IPS DF 6.9 (cell line): ENCODE measurements at regions not wholly inside any gene's neighbourhood (a gene's known extent, or its start where the extent isn't known, plus 50 kb on each side); places are given as distances from the start of the nearest gene placed in this dataset.
A peak's percentile ranks its signal among the peaks of the same experiment; 100 is the strongest.

Experiments
- DNase-seq: peaks from one replicate; pipeline ENCODE4 v3.0.0-alpha.2; 2013; ENCODE audit warnings: low read depth, low spot score
- H3K27ac ChIP-seq: one replicate; pipeline ENCODE4 v1.5.1; 2013; ENCODE audit warnings: low read length, control low read depth
- H3K27me3 ChIP-seq: 2 replicates; pipeline ENCODE4 v1.6.1; 2013; ENCODE audit warnings: mild to moderate bottlenecking, low read length; ENCODE audit not compliant: control insufficient read depth, insufficient read depth
- H3K36me3 ChIP-seq: 2 replicates; pipeline ENCODE4 v1.6.1; 2013; ENCODE audit warnings: low read length; ENCODE audit not compliant: control insufficient read depth, insufficient read depth
- H3K4me1 ChIP-seq: 2 replicates; pipeline ENCODE4 v1.6.1; 2013; ENCODE audit warnings: low read length; ENCODE audit not compliant: control insufficient read depth, insufficient read depth
- H3K4me3 ChIP-seq: 2 replicates; pipeline ENCODE4 v1.5.1; 2013; ENCODE audit warnings: mild to moderate bottlenecking, low read length
- H3K9me3 ChIP-seq: 2 replicates; pipeline ENCODE4 v1.6.1; 2013; ENCODE audit warnings: low read length, inconsistent platforms; ENCODE audit not compliant: control insufficient read depth, insufficient read depth
- WGBS: extraction: QIAGEN DNeasy Blood & Tissue Kit; methylation state at CpG from one replicate; pipeline ENCODE4 v1.1.7; 2013; ENCODE audit warnings: mixed read lengths, missing lambda C conversion rate; ENCODE audit not compliant: insufficient read length, insufficient coverage; 5-methylcytosine and 5-hydroxymethylcytosine counted together

DNA sequence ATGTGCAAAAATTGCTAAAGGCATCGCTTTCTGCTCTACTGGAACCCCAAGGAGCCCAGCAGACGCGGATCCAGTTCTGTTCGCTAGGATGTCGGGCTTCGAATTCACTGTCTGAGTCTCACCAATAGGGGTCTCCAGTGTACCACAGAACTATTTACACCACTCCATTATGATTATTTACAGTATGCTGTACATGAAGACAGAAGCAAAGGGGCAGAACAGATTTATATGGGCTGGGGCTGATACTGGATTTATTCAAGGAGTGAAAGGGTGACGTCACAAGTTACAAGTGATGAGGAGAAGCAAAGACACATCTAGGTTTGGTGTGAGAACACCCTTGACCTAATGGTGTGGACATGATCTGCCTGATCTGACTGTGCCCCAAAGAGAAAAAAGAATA lies 185.3 kb upstream of the ATP5MC3 start:
- Histone ChIP-seq H3K9me3 (no peaks in the 10 kb centered on the region), H3K4me3 (no peak overlapping the region), H3K36me3 (no peaks in the 10 kb centered on the region), H3K27me3 (no peaks in the 10 kb centered on the region), H3K27ac (no peak overlapping the region), H3K4me1 (no peaks in the 10 kb centered on the region)
- DNase-seq, result peak; percentile 25
- no CpG with 5 or more reads among the region's 7 CpGs for WGBS

DNA sequence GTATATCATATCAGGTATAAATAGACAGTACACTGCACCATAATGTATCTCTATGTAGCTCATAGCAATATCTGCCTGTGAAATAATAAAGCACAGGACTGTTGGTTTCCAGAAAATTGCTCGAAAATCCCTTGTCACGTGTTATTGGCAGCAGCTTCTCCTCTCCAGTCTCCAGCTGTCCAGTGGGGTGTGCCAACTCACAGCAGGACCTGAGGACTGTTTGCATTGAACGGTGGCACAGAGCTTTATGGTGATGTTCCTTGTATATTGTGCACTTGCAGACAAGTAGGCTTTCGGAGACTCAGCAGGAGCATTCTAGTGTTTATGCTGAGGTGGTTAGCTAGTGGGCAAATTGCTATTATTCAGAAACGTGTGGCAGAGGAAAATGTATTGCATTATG lies 182.2 kb upstream of the ATP5MC3 start:
- Histone ChIP-seq H3K27ac (no peak overlapping the region), H3K27me3 (no peaks in the 10 kb centered on the region), H3K9me3 (no peaks in the 10 kb centered on the region), H3K4me1 (no peaks in the 10 kb centered on the region), H3K4me3 (no peak overlapping the region), H3K36me3 (no peaks in the 10 kb centered on the region)
- no CpG with 5 or more reads among the region's 5 CpGs for WGBS
- no peak for DNase-seq

DNA sequence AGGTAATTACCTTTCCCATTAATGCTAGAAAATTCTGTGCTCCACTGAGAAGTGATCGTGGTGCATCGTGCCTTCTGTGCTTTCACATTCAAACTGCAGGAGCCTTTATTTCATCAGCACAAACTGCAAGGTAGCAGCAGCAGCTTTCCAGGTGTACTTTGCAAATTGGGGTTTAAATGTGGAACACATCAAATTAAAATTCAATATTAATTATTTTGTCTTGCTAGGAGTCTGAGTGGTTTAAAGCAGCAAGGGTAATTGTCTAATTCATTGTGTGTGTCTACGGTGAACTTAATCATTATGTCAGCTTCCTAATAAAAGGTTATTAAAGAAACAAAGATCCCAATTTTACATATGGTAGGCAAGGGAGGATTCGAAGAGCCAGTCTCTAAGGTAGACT lies 180.8 kb upstream of the ATP5MC3 start:
- no peaks in the 10 kb centered on the region for H3K4me1 ChIP-seq
- no peaks in the 10 kb centered on the region for H3K36me3 ChIP-seq
- H3K27me3 ChIP-seq, result no peaks in the 10 kb centered on the region
- H3K27ac ChIP-seq, result no peak overlapping the region
- WGBS, result no CpG with 5 or more reads among the region's 4 CpGs
- H3K9me3 ChIP-seq, result no peaks in the 10 kb centered on the region
- no peak overlapping the region for H3K4me3 ChIP-seq
- DNase-seq, result no peak

- Histone ChIP-seq H3K4me3 (no peak overlapping the region), H3K4me1 (no peaks in the 10 kb centered on the region), H3K36me3 (no peaks in the 10 kb centered on the region), H3K9me3 (no peaks in the 10 kb centered on the region; the same call in 1 of the 2 replicates), H3K27ac (no peak overlapping the region), H3K27me3 (no peaks in the 10 kb centered on the region)
- DNase-seq, result no peak
- no CpG with 5 or more reads among the region's 3 CpGs for WGBS
Measured at GRCh38 chr2:175359710-175360109, 178.2 kb upstream of the ATP5MC3 start.

DNA sequence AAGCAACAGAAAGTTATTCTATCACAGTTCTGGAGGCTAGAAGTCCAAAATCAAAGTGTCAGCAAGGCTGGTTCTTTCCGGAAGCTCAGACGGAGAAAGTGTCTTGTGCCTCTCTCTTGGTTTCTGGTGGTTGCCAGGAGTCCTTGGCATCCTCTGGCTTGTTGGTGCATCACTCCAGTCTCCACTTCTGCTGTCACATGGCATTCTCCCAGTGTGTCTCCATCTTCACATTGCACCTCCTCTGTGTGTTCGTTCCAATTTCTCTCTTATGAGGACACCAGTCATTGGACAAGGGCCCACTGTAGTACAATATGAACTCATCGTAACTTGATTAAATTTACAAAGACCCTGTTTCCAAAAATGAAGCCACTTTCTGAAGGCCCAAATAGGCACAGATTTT lies 175.4 kb upstream of the ATP5MC3 start:
- Histone ChIP-seq H3K4me1 (no peaks in the 10 kb centered on the region), H3K9me3 (no peaks in the 10 kb centered on the region; the same call in 1 of the 2 replicates), H3K4me3 (no peak overlapping the region), H3K27ac (no peak overlapping the region), H3K36me3 (no peaks in the 10 kb centered on the region), H3K27me3 (no peaks in the 10 kb centered on the region)
- no CpG with 5 or more reads among the region's 4 CpGs for WGBS
- no peak for DNase-seq

DNA sequence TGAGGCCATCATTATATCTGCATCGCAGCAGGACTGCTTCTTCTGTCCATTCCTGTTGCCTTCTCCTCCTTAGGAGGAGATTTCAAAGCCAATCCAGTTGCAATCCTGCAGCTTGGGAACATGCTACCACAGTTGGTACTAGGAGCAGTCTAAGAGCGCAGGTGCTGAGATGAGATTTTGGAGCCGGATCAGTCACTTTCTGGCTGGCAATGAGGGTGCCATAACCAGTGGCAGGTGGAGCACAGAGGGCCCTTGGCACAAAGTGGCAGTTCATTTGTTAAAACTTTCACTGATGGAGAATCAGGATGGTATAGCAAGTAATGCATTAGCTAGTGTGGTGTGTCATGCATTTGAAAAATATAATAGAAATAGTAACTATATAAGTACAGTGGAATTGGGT lies 173.7 kb upstream of the ATP5MC3 start:
- DNase-seq, result no peak
- no CpG with 5 or more reads among the region's 3 CpGs for WGBS

DNA sequence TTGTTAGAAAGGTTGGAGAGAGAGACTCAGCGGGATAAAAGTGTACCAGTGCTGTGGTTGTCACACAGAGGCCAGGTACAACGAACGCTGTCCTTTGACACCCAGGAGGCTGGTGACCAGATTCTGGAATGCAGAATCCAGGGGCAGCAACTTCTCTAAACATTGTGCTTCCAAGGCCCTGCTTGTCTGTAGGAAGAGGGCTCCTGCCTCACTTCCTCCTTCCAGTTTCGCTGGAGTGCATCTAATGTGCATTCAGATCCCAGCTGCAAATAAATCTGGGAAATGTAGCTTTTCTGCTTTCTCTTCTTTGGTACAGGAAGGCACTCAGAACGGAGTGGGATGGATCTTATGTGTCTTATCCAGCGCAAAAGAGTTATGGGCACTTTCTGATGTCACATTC lies 171.8 kb upstream of the ATP5MC3 start:
- Histone ChIP-seq H3K36me3 (no peaks in the 10 kb centered on the region), H3K9me3 (no peaks in the 10 kb centered on the region; the same call in 1 of the 2 replicates), H3K27ac (no peak overlapping the region), H3K4me1 (no peaks in the 10 kb centered on the region), H3K4me3 (no peak overlapping the region), H3K27me3 (no peaks in the 10 kb centered on the region)
- WGBS, result no CpG with 5 or more reads among the region's 6 CpGs
- no peak for DNase-seq

More for the DNA sequence above, 173.7 kb upstream of the ATP5MC3 start:
- Histone ChIP-seq H3K27me3 (no peaks in the 10 kb centered on the region), H3K27ac (no peak overlapping the region), H3K9me3 (no peaks in the 10 kb centered on the region; the same call in 1 of the 2 replicates), H3K4me3 (no peak overlapping the region), H3K36me3 (no peaks in the 10 kb centered on the region), H3K4me1 (no peaks in the 10 kb centered on the region)

- no CpG with 5 or more reads among the region's 2 CpGs for WGBS
- Histone ChIP-seq H3K4me3 (no peak overlapping the region), H3K27me3 (no peaks in the 10 kb centered on the region), H3K27ac (no peak overlapping the region), H3K36me3 (no peaks in the 10 kb centered on the region), H3K4me1 (no peaks in the 10 kb centered on the region), H3K9me3 (no peaks in the 10 kb centered on the region; the same call in 1 of the 2 replicates)
- no peak for DNase-seq
Measured at GRCh38 chr2:175351512-175351911, 170.0 kb upstream of the ATP5MC3 start.

DNA sequence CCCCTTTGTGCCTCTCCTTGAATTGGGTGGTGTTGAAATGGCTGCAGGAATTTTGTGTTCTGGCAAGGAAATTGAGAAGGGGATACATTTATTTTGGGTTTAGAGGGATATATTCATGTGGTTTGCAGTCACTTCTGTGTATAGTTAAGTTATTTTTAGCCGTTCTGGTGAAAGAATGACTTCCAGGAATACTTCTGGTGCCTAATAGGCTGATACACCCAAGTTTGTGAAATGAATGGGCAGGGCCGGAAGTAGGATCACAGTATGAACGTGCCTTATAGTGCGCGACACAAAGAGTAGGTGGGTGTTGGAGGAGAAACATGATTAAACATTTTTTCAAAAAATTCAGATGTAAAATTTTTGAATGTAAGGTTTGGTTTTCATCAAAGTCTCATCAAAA lies 168.6 kb upstream of the ATP5MC3 start:
- no peak overlapping the region for H3K4me3 ChIP-seq
- DNase-seq, result no peak
- WGBS, result no CpG with 5 or more reads among the region's 5 CpGs
- H3K27ac ChIP-seq, result no peak overlapping the region
- no peaks in the 10 kb centered on the region; the same call in 1 of the 2 replicates for H3K9me3 ChIP-seq
- no peaks in the 10 kb centered on the region for H3K36me3 ChIP-seq
- H3K27me3 ChIP-seq, result no peaks in the 10 kb centered on the region
- no peaks in the 10 kb centered on the region for H3K4me1 ChIP-seq

GRCh38 chr2:175342085-175342484 lies 160.6 kb upstream of the ATP5MC3 start:
- no peak for DNase-seq
- no peaks in the 10 kb centered on the region for H3K36me3 ChIP-seq
- no peak overlapping the region for H3K4me3 ChIP-seq
- H3K4me1 ChIP-seq, result no peaks in the 10 kb centered on the region
- no peaks in the 10 kb centered on the region for H3K9me3 ChIP-seq
- no peak overlapping the region for H3K27ac ChIP-seq
- H3K27me3 ChIP-seq, result no peaks in the 10 kb centered on the region

- H3K27ac ChIP-seq, result no peak overlapping the region
- no peak overlapping the region for H3K4me3 ChIP-seq
- H3K36me3 ChIP-seq, result no peaks in the 10 kb centered on the region
- WGBS, result no CpG with 5 or more reads among the region's 3 CpGs
- no peaks in the 10 kb centered on the region for H3K9me3 ChIP-seq
- 0 out of 2 replicates have a peak, but pooled peaks cover 1% of the 10 kb centered on the region for H3K4me1 ChIP-seq
- H3K27me3 ChIP-seq, result no peaks in the 10 kb centered on the region
- no peak for DNase-seq
Measured at GRCh38 chr2:175330195-175330594, 148.7 kb upstream of the ATP5MC3 start.
